ENCODE measurements at regions not wholly inside any gene's neighbourhood (a gene's known extent, or its start where the extent isn't known, plus 50 kb on each side); places are given as distances from the start of the nearest gene placed in this dataset.

GRCh38 chr2:60706021-60706420 lies 50.0 kb upstream of the PAPOLG start:
- no peak for DNase-seq
- Histone ChIP-seq H3K9me3 (no peaks in the 10 kb centered on the region), H3K9ac (ENCODE audit: low read depth in 2 of 2, low read length in 2 of 2) (no peak overlapping the region), H3K36me3 (no peaks in the 10 kb centered on the region), H3K27ac (no peak overlapping the region), H3K27me3 (no peaks in the 10 kb centered on the region), H3K4me1 (no peaks in the 10 kb centered on the region), H3K4me3 (no peak overlapping the region)
- intact Hi-C loops (cut with DNase I) = loop anchor here (2.0 to 10.0 kb wide), 2 partner anchors 89 to 295 kb away; no protein-coding TSS in a partner anchor
- TF ChIP-seq CTCF (IDR thresholded peaks at IDR 0.05) = no peak

Measured in colonic mucosa (tissue), 4 donors.